Endothelial cell of umbilical vein (primary cell): ENCODE measurements at regions not wholly inside any gene's neighbourhood (a gene's known extent, or its start where the extent isn't known, plus 50 kb on each side); places are given as distances from the start of the nearest gene placed in this dataset.

ENCODE experiments used
- BruUV-seq: library from RNA; stranded (reverse); fragments of 400-500 nt; replicated peaks from 2 replicates; lab custom pipeline; 2021; lab: Mats Ljungman, UMichigan
- CTCF ChIA-PET: fragments of 300-600, 350-600 bp; sonication (Branson Sonifier 250); formaldehyde crosslinking; loops from one replicate; lab custom pipeline; 2021; ENCODE audit warnings: antibody characterized with exemption, inconsistent platforms; lab: Charles Lee
- POLR2A ChIA-PET: fragments of 300-600, 350-600 bp; sonication (Branson Sonifier 250); formaldehyde crosslinking; loops from one replicate; lab custom pipeline; 2021; ENCODE audit warnings: antibody characterized with exemption, inconsistent platforms; lab: Charles Lee
- DNase-seq: peaks from one replicate; pipeline ENCODE4 v3.0.0-alpha.2; 2011; ENCODE audit warnings: low read depth, low spot score
- FAIRE-seq: peaks from 2 replicates; lab custom pipeline; 2011; peaks lifted over from hg19 to GRCh38; lab: Jason Lieb, UNC
- H2AFZ ChIP-seq: 2 replicates; pipeline ENCODE4 v1.6.0; 2012; ENCODE audit warnings: low read depth, low read length, control low read depth, inconsistent platforms
- H3K27ac ChIP-seq: 2 replicates; pipeline ENCODE4 v1.5.1; 2011; ENCODE audit warnings: low read depth, mild to moderate bottlenecking, control low read depth, low read length, moderate library complexity; ENCODE audit not compliant: insufficient read depth
- H3K27me3 ChIP-seq, 2 experiments: 2 replicates each; pipeline versions ENCODE4 v1.6.0 to v1.6.1; 2011; ENCODE audit warnings: low read length in 2 of 2, mixed read lengths in 1 of 2; ENCODE audit not compliant: control insufficient read depth in 2 of 2, insufficient read depth in 2 of 2
- H3K36me3 ChIP-seq, 2 experiments: 2 replicates in 1 of 2; 3 replicates in 1 of 2; pipeline ENCODE4 v1.5.1; 2011; ENCODE audit warnings: low read length in 2 of 2, mild to moderate bottlenecking in 1 of 2, moderate library complexity in 1 of 2; ENCODE audit not compliant: control insufficient read depth in 2 of 2, insufficient read depth in 2 of 2; ENCODE audit errors: extremely low read depth in 1 of 2
- H3K4me1 ChIP-seq: 3 replicates; pipeline ENCODE4 v1.5.1; 2011; ENCODE audit warnings: mild to moderate bottlenecking, low read length; ENCODE audit not compliant: control insufficient read depth, insufficient read depth; ENCODE audit errors: extremely low read depth
- H3K4me2 ChIP-seq: 2 replicates; pipeline ENCODE4 v1.6.1; 2011; ENCODE audit warnings: low read length, control low read depth, mixed read lengths; ENCODE audit not compliant: insufficient read depth
- H3K4me3 ChIP-seq, 3 experiments: fragments of 200-600 bp in 1 of 3; sonication (generic), shearing (Covaris generic) in 1 of 3; replicated peaks in 1 of 3; 2 replicates each; pipeline ENCODE4 v1.5.1; 2011 to 2016; ENCODE audit warnings: control low read depth in 3 of 3, low read length in 3 of 3, mild to moderate bottlenecking in 2 of 3, inconsistent platforms in 1 of 3, low read depth in 1 of 3, moderate library complexity in 1 of 3; ENCODE audit not compliant: insufficient read depth in 1 of 3
- H3K79me2 ChIP-seq: 2 replicates; pipeline ENCODE4 v1.6.0; 2012; ENCODE audit warnings: low read length, inconsistent platforms; ENCODE audit not compliant: control insufficient read depth, insufficient read depth
- H3K9ac ChIP-seq: replicated peaks from 2 replicates; pipeline ENCODE3; 2011; ENCODE audit warnings: low read length, control low read depth; ENCODE audit not compliant: insufficient read depth; ENCODE audit errors: extremely low read depth
- H3K9me1 ChIP-seq: replicated peaks from 3 replicates; pipeline ENCODE4 v1.6.0; 2011; ENCODE audit warnings: mild to moderate bottlenecking, low read length; ENCODE audit not compliant: control insufficient read depth, insufficient read depth; ENCODE audit errors: extremely low read depth
- H3K9me3 ChIP-seq: replicated peaks from 2 replicates; pipeline ENCODE4 v1.5.1; 2012; ENCODE audit warnings: low read length, inconsistent platforms; ENCODE audit not compliant: control insufficient read depth, insufficient read depth
- H4K20me1 ChIP-seq: replicated peaks from 2 replicates; pipeline ENCODE3; 2011; ENCODE audit warnings: mild to moderate bottlenecking, low read length; ENCODE audit not compliant: control insufficient read depth, insufficient read depth; ENCODE audit errors: extremely low read depth
- CTCF ChIP-seq, 2 donors: IDR thresholded peaks; 1 replicate in 1 of 2; 2 replicates in 1 of 2; pipeline ENCODE4 v1.5.1; 2011; ENCODE audit warnings: low read length in 2 of 2, mild to moderate bottlenecking in 2 of 2, moderate library complexity in 2 of 2, control low read depth in 1 of 2, inconsistent platforms in 1 of 2, low read depth in 1 of 2; ENCODE audit not compliant: insufficient read depth in 1 of 2; ENCODE audit errors: extremely low read depth in 1 of 2
- EZH2 ChIP-seq: IDR thresholded peaks from 2 replicates; pipeline ENCODE4 v1.6.1; 2012; ENCODE audit warnings: borderline replicate concordance, low read depth, mild to moderate bottlenecking, moderate library complexity, low read length, inconsistent platforms; ENCODE audit not compliant: severe bottlenecking
- FOS ChIP-seq: IDR thresholded peaks from 2 replicates; pipeline ENCODE4 v1.6.1; 2011; ENCODE audit warnings: mild to moderate bottlenecking, low read length, moderate library complexity, borderline replicate concordance; ENCODE audit not compliant: insufficient read depth
- GATA2 ChIP-seq: IDR thresholded peaks from 2 replicates; pipeline ENCODE4 v1.7.0; 2011; ENCODE audit warnings: low read depth, mild to moderate bottlenecking, moderate library complexity, mixed read lengths, low read length; ENCODE audit not compliant: insufficient read length, insufficient read depth
- JUN ChIP-seq: IDR thresholded peaks from 2 replicates; pipeline ENCODE4 v1.6.1; 2011; ENCODE audit warnings: borderline replicate concordance, low read depth; ENCODE audit not compliant: insufficient read length, insufficient read depth
- MAX ChIP-seq: IDR thresholded peaks from 2 replicates; pipeline ENCODE4 v1.6.1; 2011; ENCODE audit not compliant: insufficient read depth, insufficient read length
- MYC ChIP-seq: IDR thresholded peaks from one replicate; pipeline ENCODE4 v1.6.1; 2011; ENCODE audit warnings: mild to moderate bottlenecking, low read depth, low read length
- POLR2A ChIP-seq: IDR thresholded peaks from 2 replicates; pipeline ENCODE4 v1.6.1; 2012; ENCODE audit warnings: low read depth, mild to moderate bottlenecking, control low read depth, low read length
- POLR2AphosphoS5 ChIP-seq: IDR thresholded peaks from 2 replicates; pipeline ENCODE4 v1.6.1; 2012; ENCODE audit warnings: low read depth, mild to moderate bottlenecking, control low read depth, low read length, moderate library complexity; ENCODE audit not compliant: insufficient read depth
- dilution Hi-C: fragments of 300-500 bp; cut with MboI; formaldehyde crosslinking; loops from one replicate; pipeline ENCODE4 v1.15.0; 2019; ENCODE audit warnings: low sequenced_read_pairs; ENCODE audit not compliant: extremely low pct_ligation_motif_present
- intact Hi-C: fragments of 100-400 bp; cut with micrococcal nuclease; formaldehyde crosslinking; loops from one replicate; pipeline ENCODE4 v1.10.0; 2022

- Histone ChIP-seq H4K20me1 (no peaks in the 10 kb centered on the region), H3K4me3 (no peak overlapping the region), H3K9ac (no peak overlapping the region), H3K36me3 (no peaks in the 10 kb centered on the region), H3K27me3 (no peaks in the 10 kb centered on the region), H3K4me1 (peaks cover 8% of the 10 kb centered on the region), H3K79me2 (no peaks in the 10 kb centered on the region), H3K27ac (no peak overlapping the region), H3K9me3 (no peaks in the 10 kb centered on the region), H3K9me1 (no peaks in the 10 kb centered on the region), H3K4me2 (no peak overlapping the region), H2AFZ (no peak overlapping the region)
- dilution Hi-C loops = no loop called here
- CTCF ChIA-PET = interaction anchor here (0.6 to 11.9 kb wide), 12 partner anchors 10 to 154 kb away, joined by 3 to 120 read pairs (median 3); no protein-coding TSS in a partner anchor
- DNase-seq (no peak), FAIRE-seq (no peak)
- POLR2A ChIA-PET = no interaction called here
- no TSS peak for BruUV-seq
- TF ChIP-seq CTCF (IDR thresholded peaks at IDR 0.05; ENCODE audit: extremely low read depth in 1 of 2, insufficient read depth in 1 of 2, low read depth in 1 of 2, low read length in 2 of 2) (no peak), MAX (no peak), MYC (no peak), EZH2 (no peak), POLR2AphosphoS5 (no peak), JUN (no peak), FOS (no peak), POLR2A (no peak), GATA2 (no peak)
- intact Hi-C loops = loop anchor here (1.0 to 2.0 kb wide), 3 partner anchors 68 to 154 kb away; no protein-coding TSS in a partner anchor
Observed at GRCh38 chr3:56856752-56857151, 55.0 kb upstream of the ARHGEF3 start.
